Upper lobe of left lung (tissue), 4 donors: ENCODE measurements at regions not wholly inside any gene's neighbourhood (a gene's known extent, or its start where the extent isn't known, plus 50 kb on each side); places are given as distances from the start of the nearest gene placed in this dataset.

ENCODE experiments used
- POLR2A ChIP-seq, 4 donors: fragments of 450-650 bp; IDR thresholded peaks; one replicate each; pipeline ENCODE4 v1.5.1; 2016 to 2017; ENCODE audit warnings: antibody characterized with exemption in 4 of 4, mild to moderate bottlenecking in 2 of 4
- POLR2AphosphoS5 ChIP-seq, 2 donors: sonication (generic); formaldehyde crosslinking; IDR thresholded peaks; one replicate each; pipeline ENCODE4 v1.5.1; 2017; ENCODE audit warnings: antibody characterized with exemption in 2 of 2
- TF ChIP-seq, protein P1 (sequence below), 6 experiments: fragments of 450-650 bp in 4 of 6; fragments of 200-600 bp in 2 of 6; sonication (generic) in 2 of 6; IDR thresholded peaks; one replicate each; pipeline ENCODE4 v1.5.1; 2016 to 2019; ENCODE audit warnings: antibody characterized with exemption in 6 of 6

DNA sequence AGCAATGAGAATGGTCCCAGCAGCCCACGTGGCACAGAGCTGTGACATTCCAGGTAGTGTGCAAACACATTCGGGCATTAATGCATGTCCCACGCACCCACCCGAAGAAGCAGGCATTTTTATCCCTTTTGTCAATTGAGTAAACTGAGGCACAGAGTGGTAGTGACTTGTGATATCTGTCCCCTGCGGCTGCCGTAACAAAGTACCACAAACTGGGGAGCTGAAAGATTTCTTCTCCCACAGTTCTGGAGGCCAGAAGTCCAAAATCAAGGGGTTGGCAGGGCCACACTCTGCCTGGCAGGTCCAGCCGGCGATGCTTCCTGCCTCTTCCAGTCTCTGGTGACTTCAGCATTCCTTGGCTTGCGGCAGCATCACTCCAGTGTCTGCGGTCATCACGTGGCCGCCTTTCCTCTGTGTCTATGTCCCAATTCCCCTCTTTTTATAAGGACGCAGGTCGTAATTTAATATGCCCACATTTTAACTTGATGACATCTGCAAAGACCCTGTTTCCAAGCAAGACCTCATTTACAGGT is 221.9 kb upstream of the GSE1 start:
- no peak for TF ChIP-seq POLR2A (IDR thresholded peaks at IDR 0.05)
- TF ChIP-seq, protein P1, sequence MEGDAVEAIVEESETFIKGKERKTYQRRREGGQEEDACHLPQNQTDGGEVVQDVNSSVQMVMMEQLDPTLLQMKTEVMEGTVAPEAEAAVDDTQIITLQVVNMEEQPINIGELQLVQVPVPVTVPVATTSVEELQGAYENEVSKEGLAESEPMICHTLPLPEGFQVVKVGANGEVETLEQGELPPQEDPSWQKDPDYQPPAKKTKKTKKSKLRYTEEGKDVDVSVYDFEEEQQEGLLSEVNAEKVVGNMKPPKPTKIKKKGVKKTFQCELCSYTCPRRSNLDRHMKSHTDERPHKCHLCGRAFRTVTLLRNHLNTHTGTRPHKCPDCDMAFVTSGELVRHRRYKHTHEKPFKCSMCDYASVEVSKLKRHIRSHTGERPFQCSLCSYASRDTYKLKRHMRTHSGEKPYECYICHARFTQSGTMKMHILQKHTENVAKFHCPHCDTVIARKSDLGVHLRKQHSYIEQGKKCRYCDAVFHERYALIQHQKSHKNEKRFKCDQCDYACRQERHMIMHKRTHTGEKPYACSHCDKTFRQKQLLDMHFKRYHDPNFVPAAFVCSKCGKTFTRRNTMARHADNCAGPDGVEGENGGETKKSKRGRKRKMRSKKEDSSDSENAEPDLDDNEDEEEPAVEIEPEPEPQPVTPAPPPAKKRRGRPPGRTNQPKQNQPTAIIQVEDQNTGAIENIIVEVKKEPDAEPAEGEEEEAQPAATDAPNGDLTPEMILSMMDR (IDR thresholded peaks at IDR 0.05): no peak
- no peak for TF ChIP-seq POLR2AphosphoS5 (IDR thresholded peaks at IDR 0.05)
